ENCODE measurements at regions not wholly inside any gene's neighbourhood (a gene's known extent, or its start where the extent isn't known, plus 50 kb on each side); places are given as distances from the start of the nearest gene placed in this dataset.

GRCh38 chr16:22711847-22712246 is 102.1 kb upstream of the HS3ST2 start:
- TF ChIP-seq CTCF (IDR thresholded peaks at IDR 0.05; ENCODE audit: insufficient read depth, low read length, poor library complexity, severe bottlenecking), result no peak
- no peak for TF ChIP-seq EZH2phosphoT487 (conservative IDR thresholded peaks at IDR 0.05; ENCODE audit: low read length)
